ENCODE measurements at regions not wholly inside any gene's neighbourhood (a gene's known extent, or its start where the extent isn't known, plus 50 kb on each side); places are given as distances from the start of the nearest gene placed in this dataset.

GRCh38 chr21:20270365-20271055 lies 727.7 kb upstream of the NCAM2 start:
- Histone ChIP-seq H3K36me3 (ENCODE audit: insufficient read depth, low read length) (no peaks in the 10 kb centered on the region), H3K9ac (ENCODE audit: low read depth, low read length) (no peak overlapping the region), H3K4me1 (ENCODE audit: insufficient read depth, low read length) (no peaks in the 10 kb centered on the region), H4K20me1 (ENCODE audit: insufficient read depth, low read length) (no peaks in the 10 kb centered on the region), H3K79me2 (ENCODE audit: insufficient read depth, low read length) (no peaks in the 10 kb centered on the region), H3K27me3 (ENCODE audit: insufficient read depth, low read length, poor library complexity) (no peaks in the 10 kb centered on the region), H3K4me2 (ENCODE audit: insufficient read depth, low read length) (no peak overlapping the region), H3K9me3 (ENCODE audit: insufficient read depth, low read length, severe bottlenecking) (no peaks in the 10 kb centered on the region), H3K4me3 (ENCODE audit: low read depth in 1 of 2, low read length in 2 of 2) (no peak overlapping the region), H3K27ac (ENCODE audit: low read length) (no peak overlapping the region), H2AFZ (ENCODE audit: low read depth, low read length) (no peak overlapping the region)
- TF ChIP-seq CTCF (IDR thresholded peaks at IDR 0.05; ENCODE audit: borderline replicate concordance, extremely low read depth, low read length, poor library complexity, severe bottlenecking) = no peak
- ATAC-seq (ENCODE audit: insufficient read depth, low read depth) (no peak), DNase-seq (no peak)

GRCh38 chr21:20272791-20273362 lies 725.3 kb upstream of the NCAM2 start:
- TF ChIP-seq EZH2 (IDR thresholded peaks at IDR 0.05; ENCODE audit: borderline replicate concordance, low read depth, low read length, severe bottlenecking) = no peak
- no peak for TF ChIP-seq CTCF (IDR thresholded peaks at IDR 0.05; ENCODE audit: borderline replicate concordance, extremely low read depth, low read length, poor library complexity, severe bottlenecking)
- no peak for ATAC-seq (ENCODE audit: insufficient read depth, low read depth)
- DNase-seq = no peak
- H2AFZ ChIP-seq (ENCODE audit: low read depth, low read length) = no peak overlapping the region
- no peak overlapping the region for H3K27ac ChIP-seq (ENCODE audit: low read length)
- H3K9me3 ChIP-seq (ENCODE audit: insufficient read depth, low read length, severe bottlenecking) = no peaks in the 10 kb centered on the region
- no peaks in the 10 kb centered on the region for H4K20me1 ChIP-seq (ENCODE audit: insufficient read depth, low read length)
- H3K4me2 ChIP-seq (ENCODE audit: insufficient read depth, low read length) = no peak overlapping the region
- H3K27me3 ChIP-seq (ENCODE audit: insufficient read depth, low read length, poor library complexity) = no peaks in the 10 kb centered on the region
- H3K79me2 ChIP-seq (ENCODE audit: insufficient read depth, low read length) = no peaks in the 10 kb centered on the region
- H3K4me1 ChIP-seq (ENCODE audit: insufficient read depth, low read length) = no peaks in the 10 kb centered on the region
- no peak overlapping the region for H3K9ac ChIP-seq (ENCODE audit: low read depth, low read length)
- H3K4me3 ChIP-seq (ENCODE audit: low read depth in 1 of 2, low read length in 2 of 2) = no peak overlapping the region
- H3K36me3 ChIP-seq (ENCODE audit: insufficient read depth, low read length) = no peaks in the 10 kb centered on the region

- no peaks in the 10 kb centered on the region for H3K79me2 ChIP-seq (ENCODE audit: insufficient read depth, low read length)
- no peak overlapping the region for H3K9ac ChIP-seq (ENCODE audit: low read depth, low read length)
- H3K27me3 ChIP-seq (ENCODE audit: insufficient read depth, low read length, poor library complexity) = no peaks in the 10 kb centered on the region
- H3K9me3 ChIP-seq (ENCODE audit: insufficient read depth, low read length, severe bottlenecking) = no peaks in the 10 kb centered on the region
- TF ChIP-seq CTCF (IDR thresholded peaks at IDR 0.05; ENCODE audit: borderline replicate concordance, extremely low read depth, low read length, poor library complexity, severe bottlenecking) (no peak), EZH2 (IDR thresholded peaks at IDR 0.05; ENCODE audit: borderline replicate concordance, low read depth, low read length, severe bottlenecking) (no peak)
- DNase-seq = no peak
- H3K27ac ChIP-seq (ENCODE audit: low read length) = no peak overlapping the region
- H3K4me1 ChIP-seq (ENCODE audit: insufficient read depth, low read length) = no peaks in the 10 kb centered on the region
- no peak for ATAC-seq (ENCODE audit: insufficient read depth, low read depth)
- H4K20me1 ChIP-seq (ENCODE audit: insufficient read depth, low read length) = no peaks in the 10 kb centered on the region
- no peaks in the 10 kb centered on the region for H3K36me3 ChIP-seq (ENCODE audit: insufficient read depth, low read length)
- no peak overlapping the region for H3K4me2 ChIP-seq (ENCODE audit: insufficient read depth, low read length)
- no peak overlapping the region for H2AFZ ChIP-seq (ENCODE audit: low read depth, low read length)
- H3K4me3 ChIP-seq (ENCODE audit: low read depth in 1 of 2, low read length in 2 of 2) = no peak overlapping the region
Observed at GRCh38 chr21:20276377-20276776, 721.8 kb upstream of the NCAM2 start.

Measured in DND-41 (cell line).